Ascending aorta (tissue), 2 donors: ENCODE measurements at regions not wholly inside any gene's neighbourhood (a gene's known extent, or its start where the extent isn't known, plus 50 kb on each side); places are given as distances from the start of the nearest gene placed in this dataset.

Experiments
- DNase-seq, 2 donors: peaks; one replicate each; pipeline ENCODE4 v3.0.0-alpha.2; 2019; ENCODE audit warnings: low spot score in 2 of 2
- H3K27ac ChIP-seq, 2 donors: fragments of 200-600 bp; sonication (generic); one replicate each; pipeline ENCODE4 v1.5.1; 2016 to 2017; ENCODE audit warnings: mild to moderate bottlenecking in 1 of 2
- H3K27me3 ChIP-seq: fragments of 200-600 bp; sonication (generic); one replicate; pipeline ENCODE4 v1.5.1; 2017
- H3K36me3 ChIP-seq, 2 donors: fragments of 200-600 bp; sonication (generic); one replicate each; pipeline ENCODE4 v1.5.1; 2016
- H3K4me1 ChIP-seq, 2 donors: fragments of 200-600 bp; sonication (generic); one replicate each; pipeline ENCODE4 v1.5.1; 2016 to 2017; ENCODE audit warnings: mild to moderate bottlenecking in 1 of 2
- H3K4me3 ChIP-seq, 2 donors: fragments of 200-600 bp; sonication (generic); one replicate each; pipeline ENCODE4 v1.5.1; 2016 to 2017; ENCODE audit warnings: mild to moderate bottlenecking in 1 of 2
- H3K9me3 ChIP-seq, 2 donors: fragments of 200-600 bp; sonication (generic); one replicate each; pipeline ENCODE4 v1.5.1; 2016
- CTCF ChIP-seq, 3 experiments: fragments of 200-600 bp in 2 of 3; fragments of 450-650 bp in 1 of 3; sonication (generic) in 2 of 3; IDR thresholded peaks; one replicate each; pipeline ENCODE4 v1.5.1; 2016 to 2019; ENCODE audit warnings: antibody characterized with exemption in 3 of 3, mild to moderate bottlenecking in 1 of 3, moderate library complexity in 1 of 3
- intact Hi-C: fragments of 100-400 bp; cut with DNase I; formaldehyde crosslinking; loops from one replicate; pipeline ENCODE4 v1.15.1; 2023

GRCh38 chrX:98111684-98112083, 1228.0 kb downstream of the RPA4 start:
- intact Hi-C loops = no loop called here
- Histone ChIP-seq H3K4me1 (no peaks in the 10 kb centered on the region), H3K36me3 (no peaks in the 10 kb centered on the region), H3K27ac (no peak overlapping the region), H3K4me3 (no peak overlapping the region), H3K9me3 (no peaks in the 10 kb centered on the region), H3K27me3 (no peaks in the 10 kb centered on the region)
- DNase-seq = no peak
- TF ChIP-seq CTCF (IDR thresholded peaks at IDR 0.05) = no peak

GRCh38 chrX:98114021-98114420, 1230.3 kb downstream of the RPA4 start:
- TF ChIP-seq CTCF (IDR thresholded peaks at IDR 0.05) = no peak
- H3K4me3 ChIP-seq = no peak overlapping the region
- no peak for DNase-seq
- H3K27ac ChIP-seq = no peak overlapping the region
- H3K36me3 ChIP-seq = no peaks in the 10 kb centered on the region
- intact Hi-C loops = no loop called here
- no peaks in the 10 kb centered on the region for H3K27me3 ChIP-seq
- H3K9me3 ChIP-seq = no peaks in the 10 kb centered on the region
- H3K4me1 ChIP-seq = no peaks in the 10 kb centered on the region

GRCh38 chrX:98141466-98141865, 1257.8 kb downstream of the RPA4 start:
- TF ChIP-seq CTCF (IDR thresholded peaks at IDR 0.05) = no peak
- H3K27ac ChIP-seq = no peak overlapping the region
- no peaks in the 10 kb centered on the region for H3K4me1 ChIP-seq
- no peak for DNase-seq
- intact Hi-C loops = no loop called here
- no peak overlapping the region for H3K4me3 ChIP-seq
- H3K9me3 ChIP-seq = no peaks in the 10 kb centered on the region
- no peaks in the 10 kb centered on the region for H3K27me3 ChIP-seq
- H3K36me3 ChIP-seq = no peaks in the 10 kb centered on the region

GRCh38 chrX:98191003-98191402, 1307.3 kb downstream of the RPA4 start:
- H3K36me3 ChIP-seq = no peaks in the 10 kb centered on the region
- H3K27me3 ChIP-seq = no peaks in the 10 kb centered on the region
- no peak for TF ChIP-seq CTCF (IDR thresholded peaks at IDR 0.05)
- H3K27ac ChIP-seq = no peak overlapping the region
- intact Hi-C loops = no loop called here
- H3K9me3 ChIP-seq = no peaks in the 10 kb centered on the region
- H3K4me3 ChIP-seq = no peak overlapping the region
- DNase-seq = no peak
- no peaks in the 10 kb centered on the region for H3K4me1 ChIP-seq

- Histone ChIP-seq H3K4me1 (no peaks in the 10 kb centered on the region), H3K27ac (no peak overlapping the region), H3K4me3 (no peak overlapping the region), H3K9me3 (no peaks in the 10 kb centered on the region), H3K36me3 (no peaks in the 10 kb centered on the region), H3K27me3 (no peaks in the 10 kb centered on the region)
- DNase-seq = no peak
- intact Hi-C loops = no loop called here
- no peak for TF ChIP-seq CTCF (IDR thresholded peaks at IDR 0.05)
Measured at GRCh38 chrX:98194036-98194435, 1310.3 kb downstream of the RPA4 start.

- Histone ChIP-seq H3K27ac (no peak overlapping the region), H3K27me3 (no peaks in the 10 kb centered on the region), H3K4me1 (no peaks in the 10 kb centered on the region), H3K36me3 (no peaks in the 10 kb centered on the region), H3K4me3 (no peak overlapping the region), H3K9me3 (no peaks in the 10 kb centered on the region)
- DNase-seq = no peak
- TF ChIP-seq CTCF (IDR thresholded peaks at IDR 0.05) = no peak
- intact Hi-C loops = no loop called here
Measured at GRCh38 chrX:98203800-98204199, 1320.1 kb downstream of the RPA4 start.
